ENCODE measurements at regions not wholly inside any gene's neighbourhood (a gene's known extent, or its start where the extent isn't known, plus 50 kb on each side); places are given as distances from the start of the nearest gene placed in this dataset.
"Not testable (repeated sequence)": the region's sequence is repeated elsewhere in the genome, so short reads cannot be mapped to it uniquely, and the experiment has no call there.

- no peaks in the 10 kb centered on the region for H3K36me3 Mint-ChIP-seq (ENCODE audit: low read depth)
- H3K27me3 Mint-ChIP-seq (ENCODE audit: low read depth) = no peaks in the 10 kb centered on the region
- no peak overlapping the region for H3K27ac Mint-ChIP-seq
- no peaks in the 10 kb centered on the region for H3K4me1 Mint-ChIP-seq (ENCODE audit: low read depth)
- no peaks in the 10 kb centered on the region for H3K9me3 Mint-ChIP-seq
- no peak overlapping the region for H3K4me3 Mint-ChIP-seq
Measured at GRCh38 chr13:37202264-37202663, 96.8 kb upstream of the CSNK1A1L start.

- no peaks in the 10 kb centered on the region for H3K27me3 Mint-ChIP-seq (ENCODE audit: low read depth)
- no peaks in the 10 kb centered on the region for H3K36me3 Mint-ChIP-seq (ENCODE audit: low read depth)
- no peaks in the 10 kb centered on the region for H3K4me1 Mint-ChIP-seq (ENCODE audit: low read depth)
- no peaks in the 10 kb centered on the region for H3K9me3 Mint-ChIP-seq
- no peak overlapping the region for H3K27ac Mint-ChIP-seq
- H3K4me3 Mint-ChIP-seq = no peak overlapping the region
Measured at GRCh38 chr13:37201081-37201480, 95.6 kb upstream of the CSNK1A1L start.

- H3K27me3 Mint-ChIP-seq (ENCODE audit: low read depth) = no peaks in the 10 kb centered on the region
- no peaks in the 10 kb centered on the region for H3K36me3 Mint-ChIP-seq (ENCODE audit: low read depth)
- H3K4me1 Mint-ChIP-seq (ENCODE audit: low read depth) = no peaks in the 10 kb centered on the region
- no peaks in the 10 kb centered on the region for H3K9me3 Mint-ChIP-seq
- H3K4me3 Mint-ChIP-seq = no peak overlapping the region
- no peak overlapping the region for H3K27ac Mint-ChIP-seq
Measured at GRCh38 chr13:37198629-37199028, 93.2 kb upstream of the CSNK1A1L start.

DNA sequence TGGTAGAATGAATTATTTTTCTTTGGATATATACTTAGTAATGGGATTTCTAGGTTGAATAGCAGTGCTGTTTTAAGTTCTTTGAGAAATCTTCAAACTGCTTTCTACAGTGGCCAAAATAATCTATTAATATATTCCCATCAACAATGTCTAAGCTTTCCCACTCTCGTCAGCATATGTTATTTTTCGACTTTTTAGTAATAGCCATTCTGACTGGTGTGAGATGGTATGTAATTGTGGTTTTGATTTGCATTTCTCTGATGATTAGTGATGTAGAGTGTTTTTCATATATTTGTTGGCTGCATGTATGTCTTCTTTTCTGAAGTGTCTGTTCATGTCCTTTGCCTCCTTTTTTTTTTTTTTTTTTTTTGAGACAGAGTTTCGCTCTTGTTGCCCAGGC lies 90.2 kb upstream of the CSNK1A1L start:
- no peaks in the 10 kb centered on the region for H3K36me3 Mint-ChIP-seq (ENCODE audit: low read depth)
- no peaks in the 10 kb centered on the region for H3K9me3 Mint-ChIP-seq
- no peak overlapping the region for H3K27ac Mint-ChIP-seq
- H3K4me1 Mint-ChIP-seq (ENCODE audit: low read depth) = no peaks in the 10 kb centered on the region
- no peaks in the 10 kb centered on the region for H3K27me3 Mint-ChIP-seq (ENCODE audit: low read depth)
- H3K4me3 Mint-ChIP-seq = no peak overlapping the region

DNA sequence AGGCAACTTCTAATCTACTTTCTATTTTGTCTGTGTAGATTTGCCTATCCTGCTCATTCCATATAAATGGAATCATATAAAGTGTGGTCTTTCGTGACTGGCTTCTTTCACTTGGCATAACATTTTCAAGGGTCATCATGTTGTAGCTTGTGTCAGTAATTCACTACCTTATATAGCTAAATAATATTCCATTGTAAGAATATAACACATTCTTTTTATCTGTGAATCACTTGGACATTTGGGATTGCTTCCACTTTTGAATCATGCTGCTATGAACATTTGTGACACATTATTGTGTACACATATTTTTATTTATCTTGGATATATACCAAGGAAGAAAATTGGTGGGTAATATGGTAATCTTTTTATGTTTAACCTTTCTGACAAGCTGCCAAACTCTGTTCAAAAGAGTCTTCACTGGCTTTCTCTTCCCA lies 89.0 kb upstream of the CSNK1A1L start:
- H3K4me1 Mint-ChIP-seq (ENCODE audit: low read depth) = no peaks in the 10 kb centered on the region
- H3K4me3 Mint-ChIP-seq = no peak overlapping the region
- H3K36me3 Mint-ChIP-seq (ENCODE audit: low read depth) = no peaks in the 10 kb centered on the region
- H3K9me3 Mint-ChIP-seq = peaks cover 7% of the 10 kb centered on the region
- H3K27ac Mint-ChIP-seq = no peak overlapping the region
- H3K27me3 Mint-ChIP-seq (ENCODE audit: low read depth) = no peaks in the 10 kb centered on the region

GRCh38 chr13:37192956-37193355 lies 87.5 kb upstream of the CSNK1A1L start:
- Mint-ChIP-seq H3K4me1 (ENCODE audit: low read depth) (no peaks in the 10 kb centered on the region), H3K36me3 (ENCODE audit: low read depth) (no peaks in the 10 kb centered on the region), H3K27me3 (ENCODE audit: low read depth) (no peaks in the 10 kb centered on the region), H3K9me3 (peaks cover 7% of the 10 kb centered on the region), H3K4me3 (no peak overlapping the region), H3K27ac (no peak overlapping the region)

- Mint-ChIP-seq H3K27ac (no peak overlapping the region), H3K4me3 (no peak overlapping the region), H3K27me3 (ENCODE audit: low read depth) (no peaks in the 10 kb centered on the region), H3K4me1 (ENCODE audit: low read depth) (no peaks in the 10 kb centered on the region), H3K9me3 (peaks cover 7% of the 10 kb centered on the region), H3K36me3 (ENCODE audit: low read depth) (no peaks in the 10 kb centered on the region)
Measured at GRCh38 chr13:37187621-37188020, 82.2 kb upstream of the CSNK1A1L start.

DNA sequence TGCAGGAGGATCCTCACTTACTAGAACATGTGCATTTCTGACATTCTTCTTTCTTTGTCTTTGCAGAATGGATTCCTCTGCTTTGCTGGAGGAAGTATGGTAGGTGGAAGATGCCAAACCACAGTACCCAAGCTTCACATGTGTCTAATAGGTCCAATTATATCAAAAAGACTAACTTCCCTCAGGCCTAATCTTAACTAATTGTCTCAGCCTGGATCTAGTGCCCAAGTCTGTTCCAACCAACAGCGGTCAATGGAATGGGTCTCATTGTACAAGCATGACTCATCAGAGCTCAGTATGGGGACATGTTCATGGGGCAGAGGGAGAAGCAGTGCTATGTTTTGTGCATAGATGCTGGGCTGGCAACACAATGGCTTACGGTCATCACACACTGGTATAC lies 81.6 kb upstream of the CSNK1A1L start:
- Mint-ChIP-seq H3K9me3 (peaks cover 7% of the 10 kb centered on the region), H3K4me1 (ENCODE audit: low read depth) (no peaks in the 10 kb centered on the region), H3K36me3 (ENCODE audit: low read depth) (no peaks in the 10 kb centered on the region), H3K27ac (no peak overlapping the region), H3K27me3 (ENCODE audit: low read depth) (no peaks in the 10 kb centered on the region), H3K4me3 (no peak overlapping the region)

- no peak overlapping the region for H3K27ac Mint-ChIP-seq
- no peaks in the 10 kb centered on the region for H3K27me3 Mint-ChIP-seq (ENCODE audit: low read depth)
- no peaks in the 10 kb centered on the region for H3K9me3 Mint-ChIP-seq
- H3K4me3 Mint-ChIP-seq = no peak overlapping the region
- no peaks in the 10 kb centered on the region for H3K36me3 Mint-ChIP-seq (ENCODE audit: low read depth)
- no peaks in the 10 kb centered on the region for H3K4me1 Mint-ChIP-seq (ENCODE audit: low read depth)
Measured at GRCh38 chr13:37181620-37182019, 76.2 kb upstream of the CSNK1A1L start.

GRCh38 chr13:37179645-37180044 lies 74.2 kb upstream of the CSNK1A1L start:
- H3K36me3 Mint-ChIP-seq (ENCODE audit: low read depth) = no peaks in the 10 kb centered on the region

DNA sequence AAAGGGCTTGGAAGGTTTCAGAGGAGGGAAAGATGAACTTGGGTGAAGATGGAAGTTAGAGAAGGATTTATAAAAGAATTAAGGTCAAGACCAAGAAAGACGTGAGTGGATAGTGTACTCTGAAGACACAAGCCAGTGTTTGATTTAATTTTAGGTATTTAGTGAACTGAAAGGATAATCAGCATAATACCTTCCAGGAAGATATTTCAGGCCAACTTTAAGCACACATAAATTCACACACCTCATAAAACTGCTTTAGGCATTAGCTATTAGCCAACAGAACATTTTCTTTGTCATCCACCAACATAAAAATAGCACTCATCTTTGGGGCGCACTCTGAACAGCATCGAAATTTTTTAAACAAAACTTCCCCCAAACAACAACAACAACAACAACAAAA lies 71.7 kb upstream of the CSNK1A1L start:
- no peaks in the 10 kb centered on the region for H3K36me3 Mint-ChIP-seq (ENCODE audit: low read depth)
- no peak overlapping the region for H3K27ac Mint-ChIP-seq
- H3K9me3 Mint-ChIP-seq = no peaks in the 10 kb centered on the region

More at GRCh38 chr13:37179645-37180044, 74.2 kb upstream of the CSNK1A1L start:
- Mint-ChIP-seq H3K4me1 (ENCODE audit: low read depth) (no peaks in the 10 kb centered on the region), H3K27ac (no peak overlapping the region), H3K27me3 (ENCODE audit: low read depth) (no peaks in the 10 kb centered on the region), H3K9me3 (no peaks in the 10 kb centered on the region), H3K4me3 (no peak overlapping the region)

DNA sequence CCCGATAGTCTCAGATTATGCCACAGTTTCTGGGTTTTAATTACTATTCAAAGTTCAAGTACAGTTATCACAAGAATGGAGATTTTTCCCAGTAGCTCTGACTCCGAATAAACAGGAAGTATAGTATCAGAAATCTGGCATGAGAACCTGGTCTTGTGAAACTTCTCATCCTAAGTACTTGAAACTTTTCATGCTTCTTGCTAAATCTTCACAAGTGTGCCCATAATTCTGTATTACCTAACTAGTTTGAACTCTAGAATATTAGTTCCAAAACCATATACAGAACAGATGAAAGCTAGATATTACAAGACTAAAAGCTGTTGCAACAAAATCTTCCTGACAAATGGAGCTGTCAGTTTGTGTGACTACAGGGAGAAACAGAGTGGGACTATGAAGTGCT lies 70.5 kb upstream of the CSNK1A1L start:
- no peak overlapping the region for H3K27ac Mint-ChIP-seq
- no peaks in the 10 kb centered on the region for H3K4me1 Mint-ChIP-seq (ENCODE audit: low read depth)
- H3K4me3 Mint-ChIP-seq = no peak overlapping the region
- H3K9me3 Mint-ChIP-seq = no peaks in the 10 kb centered on the region
- no peaks in the 10 kb centered on the region for H3K36me3 Mint-ChIP-seq (ENCODE audit: low read depth)
- H3K27me3 Mint-ChIP-seq (ENCODE audit: low read depth) = no peaks in the 10 kb centered on the region

More for the DNA sequence above, 71.7 kb upstream of the CSNK1A1L start:
- H3K4me1 Mint-ChIP-seq (ENCODE audit: low read depth) = no peaks in the 10 kb centered on the region
- H3K4me3 Mint-ChIP-seq = no peak overlapping the region
- H3K27me3 Mint-ChIP-seq (ENCODE audit: low read depth) = no peaks in the 10 kb centered on the region

GRCh38 chr13:37173214-37173613 lies 67.8 kb upstream of the CSNK1A1L start:
- Mint-ChIP-seq H3K4me1 (ENCODE audit: low read depth) (no peaks in the 10 kb centered on the region), H3K27me3 (ENCODE audit: low read depth) (no peaks in the 10 kb centered on the region), H3K27ac (no peak overlapping the region), H3K4me3 (no peak overlapping the region), H3K36me3 (ENCODE audit: low read depth) (no peaks in the 10 kb centered on the region), H3K9me3 (no peaks in the 10 kb centered on the region)

- not testable (repeated sequence) for H3K27me3 Mint-ChIP-seq (ENCODE audit: low read depth); H3K36me3 Mint-ChIP-seq (ENCODE audit: low read depth); H3K4me3 Mint-ChIP-seq; H3K9me3 Mint-ChIP-seq; H3K27ac Mint-ChIP-seq; H3K4me1 Mint-ChIP-seq (ENCODE audit: low read depth)
Measured at GRCh38 chr13:37172226-37172625, 66.8 kb upstream of the CSNK1A1L start.

DNA sequence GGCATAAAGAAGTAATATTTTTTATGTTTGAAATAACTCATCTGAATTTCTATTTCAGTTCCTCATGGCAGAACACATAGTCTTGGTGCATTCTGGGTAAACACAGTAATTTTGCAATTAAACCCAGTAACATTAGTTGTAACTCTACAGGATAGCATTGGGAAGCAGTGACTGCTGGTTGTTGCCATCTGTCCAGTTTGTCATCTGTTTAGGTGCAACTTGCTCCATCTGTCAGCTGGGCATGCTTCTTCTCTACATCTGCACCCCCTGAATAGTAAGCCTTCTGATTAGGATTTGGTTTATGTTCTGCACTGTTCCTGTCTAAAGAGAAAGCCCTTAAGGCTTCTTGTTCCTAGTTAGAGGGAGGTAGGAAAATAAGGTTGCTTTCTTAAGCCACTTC lies 63.5 kb upstream of the CSNK1A1L start:
- no peak overlapping the region for H3K27ac Mint-ChIP-seq
- no peaks in the 10 kb centered on the region for H3K27me3 Mint-ChIP-seq (ENCODE audit: low read depth)
- no peak overlapping the region for H3K4me3 Mint-ChIP-seq
- H3K4me1 Mint-ChIP-seq (ENCODE audit: low read depth) = no peaks in the 10 kb centered on the region
- no peaks in the 10 kb centered on the region for H3K36me3 Mint-ChIP-seq (ENCODE audit: low read depth)
- no peaks in the 10 kb centered on the region for H3K9me3 Mint-ChIP-seq

- no peaks in the 10 kb centered on the region for H3K9me3 Mint-ChIP-seq
- no peaks in the 10 kb centered on the region for H3K4me1 Mint-ChIP-seq (ENCODE audit: low read depth)
- no peaks in the 10 kb centered on the region for H3K27me3 Mint-ChIP-seq (ENCODE audit: low read depth)
- no peak overlapping the region for H3K27ac Mint-ChIP-seq
- H3K4me3 Mint-ChIP-seq = no peak overlapping the region
- H3K36me3 Mint-ChIP-seq (ENCODE audit: low read depth) = no peaks in the 10 kb centered on the region
Measured at GRCh38 chr13:37168151-37168550, 62.7 kb upstream of the CSNK1A1L start.
